ENCODE measurements at regions not wholly inside any gene's neighbourhood (a gene's known extent, or its start where the extent isn't known, plus 50 kb on each side); places are given as distances from the start of the nearest gene placed in this dataset.

- TF ChIP-seq CTCF (conservative IDR thresholded peaks at IDR 0.05; ENCODE audit: low read depth, low read length), result no peak
- TF ChIP-seq EZH2 (IDR thresholded peaks at IDR 0.05; ENCODE audit: borderline replicate concordance, low read depth, low read length, poor library complexity, severe bottlenecking), result no peak
Measured at GRCh38 chr2:33706410-33706809, 107.3 kb upstream of the FAM98A start.
